Liver (tissue), 8 donors: ENCODE measurements at regions not wholly inside any gene's neighbourhood (a gene's known extent, or its start where the extent isn't known, plus 50 kb on each side); places are given as distances from the start of the nearest gene placed in this dataset.

ENCODE experiments used
- DNase-seq: peaks from one replicate; pipeline ENCODE4 v3.0.0-alpha.2; 2017; ENCODE audit warnings: low spot score
- H3K27ac ChIP-seq, 2 donors: one replicate each; pipeline ENCODE4 v1.7.0; 2013; ENCODE audit warnings: inconsistent platforms in 2 of 2, low read length in 2 of 2, control low read depth in 1 of 2, low read depth in 1 of 2, mild to moderate bottlenecking in 1 of 2
- H3K27me3 ChIP-seq, 4 donors: one replicate each; pipeline versions ENCODE4 v1.6.1 to v1.7.0; 2013; ENCODE audit warnings: low read length in 3 of 4, inconsistent platforms in 1 of 4, mild to moderate bottlenecking in 1 of 4, moderate library complexity in 1 of 4; ENCODE audit not compliant: control insufficient read depth in 4 of 4, insufficient read depth in 4 of 4
- H3K36me3 ChIP-seq, 4 donors: one replicate each; pipeline versions ENCODE4 v1.6.1 to v1.7.0; 2013; ENCODE audit warnings: low read length in 3 of 4, mild to moderate bottlenecking in 3 of 4, low read depth in 1 of 4, moderate library complexity in 1 of 4; ENCODE audit not compliant: control insufficient read depth in 4 of 4, insufficient read depth in 3 of 4
- H3K4me1 ChIP-seq, 4 donors: one replicate each; pipeline versions ENCODE4 v1.6.1 to v1.7.0; 2013; ENCODE audit warnings: low read length in 3 of 4, mild to moderate bottlenecking in 3 of 4, moderate library complexity in 1 of 4; ENCODE audit not compliant: control insufficient read depth in 4 of 4, insufficient read depth in 4 of 4
- H3K4me3 ChIP-seq, 3 donors: one replicate each; pipeline versions ENCODE4 v1.6.1 to v1.7.0; 2013; ENCODE audit warnings: low read length in 3 of 3, control low read depth in 1 of 3, low read depth in 1 of 3, mild to moderate bottlenecking in 1 of 3
- H3K9ac ChIP-seq, 2 donors: one replicate each; pipeline ENCODE4 v1.7.0; 2013; ENCODE audit warnings: low read length in 2 of 2, mild to moderate bottlenecking in 2 of 2, moderate library complexity in 2 of 2, control low read depth in 1 of 2, low read depth in 1 of 2
- H3K9me3 ChIP-seq, 4 donors: one replicate each; pipeline versions ENCODE4 v1.6.1 to v1.7.0; 2013; ENCODE audit warnings: low read length in 3 of 4; ENCODE audit not compliant: control insufficient read depth in 4 of 4
- ATF3 ChIP-seq: IDR thresholded peaks from 2 replicates; pipeline ENCODE4 v1.6.1; 2016; ENCODE audit warnings: antibody characterized with exemption
- EGR1 ChIP-seq, 2 donors: IDR thresholded peaks; 2 replicates each; pipeline ENCODE4 v1.6.1; 2016 to 2018; ENCODE audit warnings: antibody characterized with exemption in 2 of 2, low read depth in 2 of 2
- FOXA1 ChIP-seq: IDR thresholded peaks from 2 replicates; pipeline ENCODE4 v1.6.1; 2016; ENCODE audit warnings: antibody characterized with exemption
- FOXA2 ChIP-seq: IDR thresholded peaks from 2 replicates; pipeline ENCODE4 v1.6.1; 2016; ENCODE audit warnings: antibody characterized with exemption
- GABPA ChIP-seq, 2 donors: IDR thresholded peaks in 1 of 2; conservative IDR thresholded peaks in 1 of 2; 2 replicates each; pipeline ENCODE4 v1.6.1; 2016; ENCODE audit warnings: antibody characterized with exemption in 2 of 2, mild to moderate bottlenecking in 1 of 2, moderate library complexity in 1 of 2
- HNF4A ChIP-seq, 2 donors: conservative IDR thresholded peaks; 2 replicates each; pipeline ENCODE4 v1.6.1; 2016; ENCODE audit warnings: antibody characterized with exemption in 2 of 2, mild to moderate bottlenecking in 2 of 2
- HNF4G ChIP-seq: IDR thresholded peaks from 2 replicates; pipeline ENCODE4 v1.6.1; 2016; ENCODE audit warnings: antibody characterized with exemption
- JUND ChIP-seq, 2 donors: IDR thresholded peaks; 2 replicates each; pipeline ENCODE4 v1.6.1; 2016; ENCODE audit warnings: antibody characterized with exemption in 2 of 2
- MAX ChIP-seq: IDR thresholded peaks from 2 replicates; pipeline ENCODE4 v1.6.1; 2016; ENCODE audit warnings: antibody characterized with exemption
- NR2F2 ChIP-seq: IDR thresholded peaks from 2 replicates; pipeline ENCODE4 v1.6.1; 2016; ENCODE audit warnings: antibody characterized with exemption
- RAD21 ChIP-seq, 2 donors: IDR thresholded peaks; 2 replicates each; pipeline ENCODE4 v1.6.1; 2016; ENCODE audit warnings: antibody characterized with exemption in 2 of 2, mild to moderate bottlenecking in 2 of 2
- REST ChIP-seq: IDR thresholded peaks from 2 replicates; pipeline ENCODE4 v1.6.1; 2016; ENCODE audit warnings: antibody characterized with exemption, mild to moderate bottlenecking
- RXRA ChIP-seq, 2 donors: IDR thresholded peaks; 2 replicates each; pipeline ENCODE4 v1.6.1; 2017 to 2018; ENCODE audit warnings: antibody characterized with exemption in 2 of 2, mild to moderate bottlenecking in 1 of 2
- SP1 ChIP-seq: IDR thresholded peaks from 2 replicates; pipeline ENCODE4 v1.6.1; 2018; ENCODE audit warnings: antibody characterized with exemption, mild to moderate bottlenecking
- TAF1 ChIP-seq: conservative IDR thresholded peaks from 2 replicates; pipeline ENCODE4 v1.6.1; 2016; ENCODE audit warnings: antibody characterized with exemption, mild to moderate bottlenecking
- YY1 ChIP-seq: IDR thresholded peaks from 2 replicates; pipeline ENCODE4 v1.6.1; 2016; ENCODE audit warnings: antibody characterized with exemption, mild to moderate bottlenecking
- WGBS: extraction: QIAGEN DNeasy Blood & Tissue Kit; methylation state at CpG from one replicate; pipeline ENCODE4 v1.1.7; 2013; 5-methylcytosine and 5-hydroxymethylcytosine counted together
- TF ChIP-seq, protein P1 (sequence below): IDR thresholded peaks from 2 replicates; pipeline ENCODE4 v1.6.1; 2016; ENCODE audit warnings: antibody characterized with exemption
- TF ChIP-seq, protein P2 (sequence below): fragments of 150-350 bp; IDR thresholded peaks from 2 replicates; pipeline ENCODE4 v1.5.1; 2017; ENCODE audit warnings: improper control_type of control experiment, low read depth, low read length; ENCODE audit not compliant: missing input control
- donor health status: healthy.
- donor health status: healthy.
- donor health status: healthy.
- donor health status: healthy.
- donor health status: healthy.

- Histone ChIP-seq H3K4me3 (no peak overlapping the region), H3K27me3 (peaks cover 0 to 11% (median 0%) of the 10 kb centered on the region in 4 donors), H3K4me1 (no peaks in the 10 kb centered on the region), H3K27ac (no peak overlapping the region), H3K36me3 (no peaks in the 10 kb centered on the region), H3K9me3 (peaks cover 0 to 4% (median 1%) of the 10 kb centered on the region in 4 donors), H3K9ac (no peak overlapping the region)
- DNase-seq: no peak
- 40% methylated on average over 23 of the region's 23 CpGs for WGBS
- TF ChIP-seq RAD21 (IDR thresholded peaks at IDR 0.05): no peak
- TF ChIP-seq ATF3: no peak
- TF ChIP-seq EGR1 (IDR thresholded peaks at IDR 0.05; ENCODE audit: low read depth in 2 of 2): no peak
- TF ChIP-seq GABPA (IDR thresholded peaks at IDR 0.05 in 1 of 2, conservative IDR thresholded peaks at IDR 0.05 in 1 of 2): no peak
- no peak for TF ChIP-seq RXRA (IDR thresholded peaks at IDR 0.05)
- TF ChIP-seq, protein P1, sequence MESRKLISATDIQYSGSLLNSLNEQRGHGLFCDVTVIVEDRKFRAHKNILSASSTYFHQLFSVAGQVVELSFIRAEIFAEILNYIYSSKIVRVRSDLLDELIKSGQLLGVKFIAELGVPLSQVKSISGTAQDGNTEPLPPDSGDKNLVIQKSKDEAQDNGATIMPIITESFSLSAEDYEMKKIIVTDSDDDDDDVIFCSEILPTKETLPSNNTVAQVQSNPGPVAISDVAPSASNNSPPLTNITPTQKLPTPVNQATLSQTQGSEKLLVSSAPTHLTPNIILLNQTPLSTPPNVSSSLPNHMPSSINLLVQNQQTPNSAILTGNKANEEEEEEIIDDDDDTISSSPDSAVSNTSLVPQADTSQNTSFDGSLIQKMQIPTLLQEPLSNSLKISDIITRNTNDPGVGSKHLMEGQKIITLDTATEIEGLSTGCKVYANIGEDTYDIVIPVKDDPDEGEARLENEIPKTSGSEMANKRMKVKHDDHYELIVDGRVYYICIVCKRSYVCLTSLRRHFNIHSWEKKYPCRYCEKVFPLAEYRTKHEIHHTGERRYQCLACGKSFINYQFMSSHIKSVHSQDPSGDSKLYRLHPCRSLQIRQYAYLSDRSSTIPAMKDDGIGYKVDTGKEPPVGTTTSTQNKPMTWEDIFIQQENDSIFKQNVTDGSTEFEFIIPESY: no peak
Measured at GRCh38 chr22:26912655-26913345, 255.4 kb downstream of the MIAT start.

DNA sequence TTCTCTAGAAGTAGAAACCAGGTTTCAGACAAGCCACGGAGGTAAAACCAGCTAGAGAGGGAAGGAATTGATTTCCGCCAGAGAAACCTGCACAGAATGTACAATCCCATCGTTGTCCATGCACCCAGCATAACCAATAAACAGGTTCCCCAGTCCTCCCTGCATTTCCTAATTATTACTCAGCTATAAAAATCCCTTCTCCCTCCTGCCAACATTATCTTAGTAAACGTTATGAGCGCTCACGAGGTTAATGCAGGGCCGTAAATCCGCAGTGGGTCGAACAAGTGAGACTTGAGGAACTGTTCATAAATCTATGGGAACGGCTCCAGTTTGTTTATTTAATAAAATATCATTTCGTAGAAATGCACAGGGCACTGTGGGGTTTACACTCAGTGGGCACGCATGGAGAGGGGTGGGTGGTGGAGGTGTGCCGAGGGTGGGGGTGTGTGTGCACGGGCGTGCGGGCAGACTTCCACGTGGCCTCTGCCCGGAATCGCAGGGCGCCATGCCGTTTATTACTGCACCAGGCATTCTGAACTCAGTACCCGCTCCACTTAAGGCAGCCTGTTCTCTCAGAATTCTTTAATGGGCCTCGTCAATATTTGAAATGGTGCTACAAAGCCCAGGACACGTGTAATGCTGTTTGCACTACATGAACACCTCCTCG is 257.3 kb downstream of the MIAT start:
- H3K4me1 ChIP-seq: no peaks in the 10 kb centered on the region
- DNase-seq: no peak

More for the DNA sequence above, 257.3 kb downstream of the MIAT start:
- Histone ChIP-seq H3K36me3 (no peaks in the 10 kb centered on the region), H3K27me3 (peaks cover 0 to 15% (median 0%) of the 10 kb centered on the region in 4 donors), H3K27ac (no peak overlapping the region), H3K4me3 (no peak overlapping the region), H3K9ac (no peak overlapping the region), H3K9me3 (no peaks in the 10 kb centered on the region)
- TF ChIP-seq SP1: no peak
- TF ChIP-seq, protein P1: no peak
- no peak for TF ChIP-seq YY1
- TF ChIP-seq REST: no peak
- no peak for TF ChIP-seq EGR1 (IDR thresholded peaks at IDR 0.05; ENCODE audit: low read depth in 2 of 2)
- no peak for TF ChIP-seq RXRA (IDR thresholded peaks at IDR 0.05)
- no peak for TF ChIP-seq HNF4A (conservative IDR thresholded peaks at IDR 0.05)
- TF ChIP-seq JUND (IDR thresholded peaks at IDR 0.05): no peak
- TF ChIP-seq MAX: no peak
- no peak for TF ChIP-seq FOXA2
- no peak for TF ChIP-seq RAD21 (IDR thresholded peaks at IDR 0.05)
- TF ChIP-seq ATF3: no peak
- TF ChIP-seq GABPA (IDR thresholded peaks at IDR 0.05 in 1 of 2, conservative IDR thresholded peaks at IDR 0.05 in 1 of 2): no peak
- no peak for TF ChIP-seq HNF4G
- TF ChIP-seq TAF1: no peak
- TF ChIP-seq NR2F2: no peak
- TF ChIP-seq FOXA1: no peak
- TF ChIP-seq, protein P2, sequence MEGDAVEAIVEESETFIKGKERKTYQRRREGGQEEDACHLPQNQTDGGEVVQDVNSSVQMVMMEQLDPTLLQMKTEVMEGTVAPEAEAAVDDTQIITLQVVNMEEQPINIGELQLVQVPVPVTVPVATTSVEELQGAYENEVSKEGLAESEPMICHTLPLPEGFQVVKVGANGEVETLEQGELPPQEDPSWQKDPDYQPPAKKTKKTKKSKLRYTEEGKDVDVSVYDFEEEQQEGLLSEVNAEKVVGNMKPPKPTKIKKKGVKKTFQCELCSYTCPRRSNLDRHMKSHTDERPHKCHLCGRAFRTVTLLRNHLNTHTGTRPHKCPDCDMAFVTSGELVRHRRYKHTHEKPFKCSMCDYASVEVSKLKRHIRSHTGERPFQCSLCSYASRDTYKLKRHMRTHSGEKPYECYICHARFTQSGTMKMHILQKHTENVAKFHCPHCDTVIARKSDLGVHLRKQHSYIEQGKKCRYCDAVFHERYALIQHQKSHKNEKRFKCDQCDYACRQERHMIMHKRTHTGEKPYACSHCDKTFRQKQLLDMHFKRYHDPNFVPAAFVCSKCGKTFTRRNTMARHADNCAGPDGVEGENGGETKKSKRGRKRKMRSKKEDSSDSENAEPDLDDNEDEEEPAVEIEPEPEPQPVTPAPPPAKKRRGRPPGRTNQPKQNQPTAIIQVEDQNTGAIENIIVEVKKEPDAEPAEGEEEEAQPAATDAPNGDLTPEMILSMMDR: no peak
- WGBS: 79% methylated on average over 25 of the region's 25 CpGs
